T-helper 1 cell treated with Interleukin-12 subunit alpha and Interleukin-12 subunit beta and Interleukin-4 antibody, amounts not matched to agents 30 ng/mL and 1 ng/mL, for 36 hours (primary cell): ENCODE measurements at regions not wholly inside any gene's neighbourhood (a gene's known extent, or its start where the extent isn't known, plus 50 kb on each side); places are given as distances from the start of the nearest gene placed in this dataset.
"Not testable (repeated sequence)": the region's sequence is repeated elsewhere in the genome, so short reads cannot be mapped to it uniquely, and the experiment has no call there.

Experiments used
- intact Hi-C: fragments of 100-400 bp; cut with micrococcal nuclease; formaldehyde crosslinking; loops from one replicate; pipeline ENCODE4 v1.15.1; 2024

- intact Hi-C loops = no loop called here
Measured at GRCh38 chr20:55535366-55535765, 470.0 kb downstream of the CBLN4 start.

GRCh38 chr20:55533632-55534031, 471.7 kb downstream of the CBLN4 start:
- intact Hi-C loops = no loop called here

DNA sequence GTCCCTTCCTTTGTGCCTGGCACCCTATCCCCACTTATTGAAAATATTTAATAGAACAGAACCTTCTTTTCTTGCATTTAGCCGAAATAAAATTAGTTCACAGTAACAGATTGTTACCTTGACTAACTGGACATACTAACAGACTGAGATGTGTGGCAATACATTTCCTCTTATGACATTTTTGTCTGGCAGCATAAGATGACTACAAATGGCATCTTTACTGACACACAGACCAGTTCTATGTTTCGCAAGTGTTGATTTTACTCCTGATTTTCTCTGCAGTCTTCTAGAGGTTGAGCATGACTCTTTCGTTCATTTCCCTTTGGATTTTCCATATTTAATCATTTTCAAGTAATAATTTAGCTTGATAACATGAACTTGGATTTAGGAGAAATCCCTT, 474.6 kb downstream of the CBLN4 start:
- intact Hi-C loops = no loop called here

- intact Hi-C loops = no loop called here
Measured at GRCh38 chr20:55528482-55528881, 476.8 kb downstream of the CBLN4 start.

- intact Hi-C loops = no loop called here
Measured at GRCh38 chr20:55522296-55522815, 483.0 kb downstream of the CBLN4 start.

DNA sequence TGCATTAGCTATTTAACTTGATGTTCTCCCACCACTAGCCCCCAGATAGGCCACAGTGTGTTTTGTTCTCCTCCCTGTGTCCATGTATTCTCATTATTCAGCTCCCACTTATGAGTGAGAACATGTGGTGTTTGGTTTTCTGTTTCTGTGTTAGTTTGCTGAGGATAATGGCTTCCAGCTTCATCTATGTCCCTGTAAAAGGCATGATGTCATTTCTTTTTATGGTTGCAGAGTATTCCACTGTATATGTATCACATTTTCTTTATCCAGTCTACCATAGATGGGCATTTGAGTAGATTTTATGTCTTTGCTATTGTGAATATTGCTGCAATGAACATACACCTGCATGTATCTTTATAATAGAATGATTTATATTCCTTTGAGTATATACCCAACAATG, 487.7 kb downstream of the CBLN4 start:
- intact Hi-C loops = not testable (repeated sequence)

- intact Hi-C loops = no loop called here
Measured at GRCh38 chr20:55515832-55516231, 489.5 kb downstream of the CBLN4 start.

- intact Hi-C loops = no loop called here
Measured at GRCh38 chr20:55514531-55514930, 490.8 kb downstream of the CBLN4 start.

GRCh38 chr20:55513954-55514353, 491.4 kb downstream of the CBLN4 start:
- intact Hi-C loops = no loop called here

- intact Hi-C loops = no loop called here
Measured at GRCh38 chr20:55500130-55500529, 505.2 kb downstream of the CBLN4 start.

- intact Hi-C loops = no loop called here
Measured at GRCh38 chr20:55488593-55488992, 516.7 kb downstream of the CBLN4 start.

- intact Hi-C loops = no loop called here
Measured at GRCh38 chr20:55478724-55479450, 526.4 kb downstream of the CBLN4 start.

DNA sequence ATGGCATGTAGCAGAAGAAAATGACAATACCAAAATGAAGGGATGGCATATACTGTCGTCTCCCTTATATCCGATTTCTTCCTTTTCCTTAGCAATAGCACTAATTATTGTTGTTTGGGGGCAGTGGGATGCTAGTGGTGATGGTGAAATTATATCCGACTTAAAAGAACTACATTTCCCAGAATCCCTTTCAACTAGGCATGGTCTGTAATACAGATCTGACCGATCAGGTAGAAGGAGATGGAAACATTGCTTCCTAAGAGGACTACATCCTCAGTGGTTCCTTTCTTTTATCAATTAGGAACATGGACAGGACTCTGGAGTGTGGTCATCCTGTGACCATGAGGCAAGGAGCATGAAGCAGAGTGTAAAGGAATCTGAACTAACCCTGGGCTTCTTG, 532.6 kb downstream of the CBLN4 start:
- intact Hi-C loops = no loop called here

DNA sequence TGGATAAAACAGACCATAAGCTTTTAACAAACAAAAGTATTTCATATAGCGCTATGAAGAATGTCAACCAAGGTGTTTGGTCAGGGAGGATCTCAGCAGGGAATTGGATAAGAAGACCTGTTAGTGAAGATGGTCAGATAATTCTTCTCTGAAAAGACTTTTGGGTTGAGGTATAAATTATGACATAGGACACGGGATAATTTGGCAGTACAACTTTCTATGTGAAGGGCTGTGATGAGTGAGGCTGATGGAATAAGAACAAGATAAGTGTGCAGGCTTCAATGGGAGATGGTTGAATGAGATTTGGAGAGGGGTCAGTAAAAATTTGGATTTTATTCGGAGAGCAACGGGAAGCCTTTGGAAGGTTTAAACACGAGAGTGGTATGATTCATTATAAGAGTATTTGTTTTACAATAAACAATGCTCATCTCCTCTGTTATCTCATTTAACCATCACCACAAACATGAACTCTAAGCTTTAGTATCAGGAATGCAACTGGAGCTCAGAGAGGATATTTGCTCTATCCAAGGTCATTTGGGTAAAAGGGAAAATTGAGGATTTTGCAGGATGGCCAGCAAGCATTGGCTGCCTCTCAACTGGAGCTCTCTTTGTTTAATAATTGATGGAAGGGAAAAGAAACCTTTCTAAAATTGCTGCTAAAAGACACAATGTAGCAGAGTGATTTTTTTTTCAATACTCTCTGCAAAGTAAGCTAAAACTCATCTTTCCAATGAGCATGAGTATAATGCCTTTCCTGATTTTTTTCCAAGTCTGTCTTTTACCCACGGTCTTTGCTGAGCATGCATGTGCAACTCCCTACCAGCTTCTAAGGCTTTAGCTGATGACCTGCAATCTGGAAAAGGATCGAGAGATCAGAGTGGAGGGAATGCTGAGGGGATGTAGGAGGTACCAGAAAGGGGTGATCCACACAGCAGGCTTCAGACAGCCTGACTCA, 534.0 kb downstream of the CBLN4 start:
- intact Hi-C loops = no loop called here

DNA sequence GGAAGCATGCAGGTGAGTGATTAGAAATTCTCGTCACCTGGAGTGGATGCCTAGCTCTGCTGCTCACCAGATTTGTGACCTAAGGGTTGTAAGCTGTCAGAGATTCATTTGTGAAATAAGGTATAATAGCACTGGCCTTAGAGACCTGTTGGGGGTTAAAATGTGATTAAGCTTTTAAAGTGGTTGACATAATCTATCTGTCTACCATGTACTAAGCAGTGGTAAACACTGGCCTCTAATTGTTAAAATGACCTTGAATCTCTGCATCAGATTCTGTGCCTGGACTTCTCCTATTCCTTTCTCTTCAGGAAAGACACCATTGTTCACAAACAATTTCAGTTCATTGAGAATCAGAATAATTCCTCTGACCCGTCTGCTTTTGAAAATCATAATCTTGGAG, 536.2 kb downstream of the CBLN4 start:
- intact Hi-C loops = no loop called here

- intact Hi-C loops = no loop called here
Measured at GRCh38 chr20:55461519-55461918, 543.8 kb downstream of the CBLN4 start.

DNA sequence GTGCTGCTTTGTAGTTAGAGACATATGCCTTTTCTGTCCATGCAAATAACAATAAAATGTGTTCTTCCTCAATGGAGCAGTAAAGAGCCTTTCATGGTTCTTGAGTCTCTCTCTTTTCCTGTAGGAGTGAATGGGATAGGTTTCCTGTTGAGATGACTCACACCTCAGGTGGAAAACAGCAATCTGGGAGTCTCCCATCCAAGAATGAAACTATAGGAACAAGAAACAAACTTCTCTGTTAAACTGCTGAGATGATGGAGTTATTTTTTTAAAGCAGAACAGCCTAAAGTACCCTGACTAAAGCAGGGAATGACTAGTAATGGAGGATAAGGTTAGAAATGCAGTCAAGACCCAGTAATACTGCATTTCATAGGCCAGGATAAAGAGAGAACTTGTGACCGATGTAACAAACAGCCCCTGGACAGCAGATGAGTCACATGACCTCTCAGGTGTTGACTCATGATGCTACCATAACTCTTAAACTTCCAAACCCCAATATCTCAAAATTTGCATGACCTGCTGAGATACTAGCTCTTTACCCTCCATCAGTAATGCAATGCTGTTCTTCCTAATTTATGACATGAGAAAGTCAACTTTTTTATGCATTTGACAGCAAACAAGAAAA, 548.9 kb downstream of the CBLN4 start:
- intact Hi-C loops = no loop called here

DNA sequence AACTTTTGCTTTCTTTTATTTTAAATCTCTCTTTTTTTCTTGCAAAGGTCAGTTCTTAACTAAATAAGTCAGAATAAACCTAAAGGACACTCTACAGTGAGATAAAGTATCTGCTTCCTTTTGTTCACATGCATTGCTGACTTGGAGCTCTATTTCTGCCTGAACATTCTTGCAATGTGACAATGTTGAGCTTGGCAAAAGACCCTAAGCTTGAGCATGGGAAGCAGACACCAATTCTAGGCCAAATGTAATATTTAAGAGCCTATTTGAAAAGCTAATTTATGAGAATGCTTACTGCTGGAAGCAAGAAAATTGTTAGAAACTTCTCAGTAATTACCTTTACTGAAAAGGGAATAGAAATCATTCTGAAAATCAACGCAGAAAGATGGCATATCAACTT, 556.2 kb downstream of the CBLN4 start:
- intact Hi-C loops = no loop called here

GRCh38 chr20:55446301-55446700, 559.0 kb downstream of the CBLN4 start:
- intact Hi-C loops = no loop called here

GRCh38 chr20:55439070-55439469, 566.2 kb downstream of the CBLN4 start:
- intact Hi-C loops = no loop called here

- intact Hi-C loops = no loop called here
Measured at GRCh38 chr20:55437798-55438415, 567.4 kb downstream of the CBLN4 start.
